Endothelial cell of umbilical vein (primary cell): ENCODE measurements at regions not wholly inside any gene's neighbourhood (a gene's known extent, or its start where the extent isn't known, plus 50 kb on each side); places are given as distances from the start of the nearest gene placed in this dataset.

Experiments
- CTCF ChIP-seq, 2 donors: IDR thresholded peaks; 1 replicate in 1 of 2; 2 replicates in 1 of 2; pipeline ENCODE4 v1.5.1; 2011; ENCODE audit warnings: low read length in 2 of 2, mild to moderate bottlenecking in 2 of 2, moderate library complexity in 2 of 2, control low read depth in 1 of 2, inconsistent platforms in 1 of 2, low read depth in 1 of 2; ENCODE audit not compliant: insufficient read depth in 1 of 2; ENCODE audit errors: extremely low read depth in 1 of 2
- EZH2 ChIP-seq: IDR thresholded peaks from 2 replicates; pipeline ENCODE4 v1.6.1; 2012; ENCODE audit warnings: borderline replicate concordance, low read depth, mild to moderate bottlenecking, moderate library complexity, low read length, inconsistent platforms; ENCODE audit not compliant: severe bottlenecking
- GATA2 ChIP-seq: IDR thresholded peaks from 2 replicates; pipeline ENCODE4 v1.7.0; 2011; ENCODE audit warnings: low read depth, mild to moderate bottlenecking, moderate library complexity, mixed read lengths, low read length; ENCODE audit not compliant: insufficient read length, insufficient read depth
- POLR2A ChIP-seq: IDR thresholded peaks from 2 replicates; pipeline ENCODE4 v1.6.1; 2012; ENCODE audit warnings: low read depth, mild to moderate bottlenecking, control low read depth, low read length
- POLR2AphosphoS5 ChIP-seq: IDR thresholded peaks from 2 replicates; pipeline ENCODE4 v1.6.1; 2012; ENCODE audit warnings: low read depth, mild to moderate bottlenecking, control low read depth, low read length, moderate library complexity; ENCODE audit not compliant: insufficient read depth

- TF ChIP-seq EZH2 (no peak), POLR2A (no peak), CTCF (IDR thresholded peaks at IDR 0.05; ENCODE audit: extremely low read depth in 1 of 2, insufficient read depth in 1 of 2, low read depth in 1 of 2, low read length in 2 of 2) (no peak), GATA2 (no peak), POLR2AphosphoS5 (no peak)
Observed at GRCh38 chr2:240335061-240335460, 100.4 kb upstream of the GPC1 start.
